ENCODE measurements at regions not wholly inside any gene's neighbourhood (a gene's known extent, or its start where the extent isn't known, plus 50 kb on each side); places are given as distances from the start of the nearest gene placed in this dataset.
"Not testable (repeated sequence)": the region's sequence is repeated elsewhere in the genome, so short reads cannot be mapped to it uniquely, and the experiment has no call there.

DNA sequence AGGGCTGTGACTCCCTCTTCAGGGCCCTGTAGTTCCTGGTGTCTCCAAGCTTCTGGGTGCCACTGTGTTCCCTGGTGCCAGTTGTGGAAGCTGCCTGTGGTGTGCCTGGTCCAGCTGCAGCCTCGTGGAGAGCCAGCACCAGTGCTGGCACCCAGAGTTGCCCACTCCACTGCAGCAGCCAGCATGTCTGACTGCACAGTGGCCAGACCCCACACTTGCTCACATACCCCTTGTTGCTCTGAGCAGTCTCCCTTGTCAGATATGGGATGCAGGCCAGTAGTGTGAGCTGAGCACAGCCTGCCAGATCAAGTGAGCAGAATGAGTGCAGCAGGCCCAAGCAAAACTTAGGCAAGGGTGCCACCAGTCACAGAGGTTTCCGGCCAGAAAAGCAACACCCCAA is 108.6 kb downstream of the ZMAT1 start:
- ATAC-seq: no peak
- no peak for DNase-seq

DNA sequence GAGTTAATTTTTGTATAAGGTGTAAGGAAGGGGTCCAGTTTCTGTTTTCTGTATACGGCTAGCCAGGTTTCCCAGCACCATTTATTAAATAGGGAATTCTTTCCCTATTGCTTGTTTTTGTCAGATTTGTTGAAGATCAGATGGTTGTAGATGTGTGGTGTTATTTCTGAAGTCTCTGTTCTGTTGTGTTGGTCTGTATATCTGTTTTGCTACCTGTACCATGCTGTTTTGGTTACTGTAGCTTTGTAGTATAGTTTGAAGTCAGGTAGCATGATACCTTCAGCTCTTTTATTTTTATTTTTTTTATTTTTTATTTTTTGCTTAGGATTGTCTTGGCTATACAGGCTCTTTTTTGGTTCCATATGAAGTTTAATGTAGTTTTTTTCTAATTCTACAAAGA is 114.1 kb downstream of the ZMAT1 start:
- ATAC-seq, DNase-seq: not testable (repeated sequence)

DNA sequence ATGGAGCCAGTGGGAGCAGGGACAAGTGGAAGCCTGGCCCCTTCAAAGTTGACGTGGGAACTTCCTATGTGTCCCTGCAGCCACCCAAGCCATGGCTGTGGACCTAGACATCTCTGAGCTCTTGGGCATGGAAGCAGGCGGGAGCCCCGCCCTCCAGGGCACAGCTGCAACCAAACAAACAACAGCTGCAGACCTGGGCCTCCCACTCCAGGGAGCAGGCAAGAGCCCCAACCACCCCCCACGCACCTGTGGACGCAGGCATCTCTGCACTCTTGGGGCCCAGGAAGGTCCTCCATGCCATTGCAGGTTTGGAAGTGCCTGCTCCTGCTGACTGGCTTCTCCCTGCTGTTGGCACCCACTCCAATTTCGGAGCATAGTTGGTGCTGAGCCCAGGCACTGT is 118.6 kb downstream of the ZMAT1 start:
- ATAC-seq (no peak), DNase-seq (no peak)

GRCh38 chrX:101803451-101803850 is 128.4 kb downstream of the ZMAT1 start:
- DNase-seq (no peak), ATAC-seq (no peak)

GRCh38 chrX:101799387-101799786 is 132.4 kb downstream of the ZMAT1 start:
- ATAC-seq (peak; percentile 100), DNase-seq (peak; percentile 77)

DNA sequence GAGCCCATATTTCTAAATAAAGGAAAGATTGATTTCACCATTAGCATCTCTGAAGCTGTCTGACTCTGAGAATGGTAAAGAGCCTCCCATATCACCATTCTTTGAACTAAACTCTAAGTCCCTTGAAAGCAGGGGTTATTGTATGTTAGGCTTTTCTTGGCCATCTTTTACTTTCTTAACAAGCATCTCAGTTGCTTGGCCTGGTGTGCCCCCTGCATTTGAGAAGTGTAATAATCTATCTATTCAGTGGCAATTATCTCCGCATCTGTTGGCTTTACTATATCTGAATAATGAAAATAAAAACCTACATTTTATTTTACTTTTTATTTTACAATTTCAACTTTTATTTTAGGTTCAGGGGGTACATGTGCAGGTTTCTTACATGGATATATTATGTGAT is 128.3 kb upstream of the ARMCX2 start:
- ATAC-seq: no peak

DNA sequence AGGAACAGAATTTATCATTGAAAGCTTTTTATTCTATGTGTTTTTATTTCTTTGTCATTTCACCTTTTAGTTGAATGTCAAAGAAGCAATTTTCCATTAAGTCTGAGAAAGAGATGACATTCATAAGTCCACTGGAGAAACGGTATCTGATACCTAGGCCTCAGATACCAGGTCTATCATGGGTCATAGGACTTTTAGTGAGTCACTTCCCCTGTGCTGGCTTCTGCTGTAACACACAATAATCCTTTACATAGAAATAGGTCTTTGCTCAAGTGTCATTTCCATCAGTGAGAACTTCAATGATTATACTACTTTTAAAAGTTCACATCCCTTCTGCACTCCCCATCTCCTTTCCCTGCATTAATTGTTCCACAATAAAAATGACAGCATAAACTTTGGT is 125.5 kb upstream of the ARMCX2 start:
- DNase-seq (no peak), ATAC-seq (no peak)

More for the DNA sequence above, 128.3 kb upstream of the ARMCX2 start:
- no peak for DNase-seq

GRCh38 chrX:101780421-101780820 is 120.8 kb upstream of the ARMCX2 start:
- not testable (repeated sequence) for ATAC-seq, DNase-seq

DNA sequence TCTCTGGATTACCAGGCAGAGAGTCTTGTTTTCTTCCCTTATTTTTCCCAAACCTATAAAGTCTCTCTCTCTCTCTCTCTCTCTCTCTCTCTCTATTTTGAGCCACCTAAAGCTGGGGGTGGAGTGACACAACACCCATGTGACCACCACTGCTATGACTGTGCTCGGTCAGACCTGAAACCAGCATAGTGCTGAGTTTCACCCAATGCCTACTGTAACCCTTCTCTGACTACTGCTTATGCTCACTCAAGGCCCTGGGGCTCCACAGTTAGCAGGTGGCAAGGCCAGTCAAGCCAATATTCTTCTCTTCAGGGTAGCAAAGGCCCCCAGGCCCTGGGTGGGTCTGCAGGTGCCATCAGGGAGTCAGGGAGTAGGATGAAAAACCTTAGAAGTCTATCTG is 114.7 kb upstream of the ARMCX2 start:
- DNase-seq (no peak), ATAC-seq (no peak)

DNA sequence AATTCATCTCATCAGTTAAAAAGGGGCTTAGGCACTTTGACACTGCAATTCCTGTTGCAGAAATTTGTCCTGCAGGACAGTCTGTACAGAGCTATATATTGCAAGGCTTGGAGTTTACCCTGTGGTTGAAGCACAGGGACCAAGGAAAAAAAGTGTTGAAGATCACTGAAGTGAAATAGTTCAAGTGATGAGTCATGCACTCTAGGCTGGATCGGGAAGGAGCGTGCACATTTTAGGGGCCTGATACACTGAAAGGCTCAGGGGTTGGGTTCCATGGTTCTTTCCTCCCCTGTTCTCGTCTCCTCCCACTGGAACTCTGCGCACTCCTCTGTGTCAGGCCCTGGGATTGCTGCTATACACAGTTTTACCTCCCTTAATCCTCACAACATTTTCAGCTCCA is 104.9 kb upstream of the ARMCX2 start:
- no peak for ATAC-seq
- no peak for DNase-seq

- peak; percentile 32 for ATAC-seq
These were observed 99.3 kb upstream of the ARMCX2 start for GRCh38 chrX:101759000-101759399.

DNA sequence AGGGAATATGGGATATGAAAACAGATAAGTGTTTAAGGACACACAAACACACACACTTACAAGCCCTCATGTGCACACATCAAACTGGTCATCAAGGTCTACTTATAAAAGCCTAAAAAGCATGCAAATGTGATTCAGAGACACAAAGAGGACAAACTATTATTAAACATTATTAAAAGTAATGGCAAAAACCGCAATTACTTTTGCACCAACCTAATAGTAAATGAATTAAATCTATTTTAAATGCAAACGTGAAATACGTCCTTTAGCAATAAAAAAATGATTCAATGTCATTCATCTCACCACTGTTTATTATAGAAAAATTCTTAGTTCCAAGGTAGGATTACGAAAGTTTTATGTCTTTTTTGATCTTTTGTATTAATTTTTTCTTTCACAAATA is 91.1 kb upstream of the ARMCX2 start:
- no peak for ATAC-seq
- no peak for DNase-seq

More at GRCh38 chrX:101759000-101759399, 99.3 kb upstream of the ARMCX2 start:
- DNase-seq: peak; percentile 19

DNA sequence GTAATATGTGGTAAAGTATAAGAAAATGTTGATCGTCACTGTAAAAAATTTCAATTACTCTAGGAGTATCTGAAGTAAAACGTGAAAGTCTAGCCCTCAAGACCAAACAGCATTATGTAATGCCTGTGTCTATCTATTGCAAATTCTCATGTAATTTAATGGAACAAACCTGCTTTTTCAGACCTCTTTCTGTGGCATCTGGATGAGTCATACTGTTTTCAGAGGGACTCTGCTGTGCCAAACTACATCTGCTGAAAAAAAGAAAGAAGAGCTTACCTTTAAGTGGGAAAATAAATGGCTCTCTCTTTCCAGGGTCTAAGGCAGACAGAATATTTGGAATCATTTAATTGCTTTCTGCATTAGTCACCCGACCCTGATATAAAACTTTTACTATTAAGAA is 89.8 kb upstream of the ARMCX2 start:
- DNase-seq (no peak), ATAC-seq (no peak)

DNA sequence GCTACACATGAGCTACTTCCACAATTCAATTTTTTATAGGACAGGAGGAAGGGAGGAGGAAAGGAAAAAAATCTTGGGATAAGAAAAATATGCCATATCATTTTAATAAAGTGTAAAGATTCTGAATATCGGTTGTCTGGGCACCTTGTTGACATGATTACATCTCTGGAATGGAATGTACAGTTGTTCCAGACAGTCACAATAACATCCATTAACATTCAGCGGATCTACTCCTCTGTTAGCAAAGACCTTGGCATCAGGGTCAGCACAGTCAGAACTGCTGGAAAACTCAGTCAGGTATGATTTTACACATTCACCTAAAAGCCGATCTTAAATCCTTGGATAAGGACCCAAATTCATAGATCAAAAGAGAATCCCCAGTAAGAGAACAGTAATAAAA is 85.4 kb upstream of the ARMCX2 start:
- ATAC-seq: no peak
- DNase-seq: no peak

GRCh38 chrX:101744085-101744484 is 84.4 kb upstream of the ARMCX2 start:
- DNase-seq (no peak), ATAC-seq (no peak)

GRCh38 chrX:101740642-101741041 is 81.0 kb upstream of the ARMCX2 start:
- DNase-seq (no peak), ATAC-seq (no peak)

- ATAC-seq, DNase-seq: not testable (repeated sequence)
These were observed 79.2 kb upstream of the ARMCX2 start for GRCh38 chrX:101738867-101739266.

DNA sequence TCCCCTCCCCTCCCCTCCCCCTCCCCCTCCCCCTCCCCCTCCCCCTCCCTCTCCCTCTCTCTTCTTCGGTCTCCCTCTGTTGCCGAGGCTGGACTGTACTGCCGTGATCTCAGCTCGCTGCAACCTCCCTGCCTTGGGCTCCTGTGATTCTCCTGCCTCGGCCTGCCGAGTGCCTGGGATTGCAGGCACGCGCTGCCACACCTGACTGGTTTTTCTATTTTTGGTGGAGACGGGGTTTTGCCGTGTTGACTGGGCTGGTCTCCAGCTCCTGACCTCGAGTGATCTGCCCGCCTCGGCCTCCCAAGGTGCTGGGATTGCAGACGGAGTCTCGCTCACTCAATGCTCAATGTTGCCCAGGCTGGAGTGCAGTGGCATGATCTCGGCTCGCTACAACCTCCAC is 78.8 kb upstream of the ARMCX2 start:
- DNase-seq, ATAC-seq: not testable (repeated sequence)

- DNase-seq (no peak), ATAC-seq (no peak)
These were observed 77.0 kb upstream of the ARMCX2 start for GRCh38 chrX:101736651-101737050.

DNA sequence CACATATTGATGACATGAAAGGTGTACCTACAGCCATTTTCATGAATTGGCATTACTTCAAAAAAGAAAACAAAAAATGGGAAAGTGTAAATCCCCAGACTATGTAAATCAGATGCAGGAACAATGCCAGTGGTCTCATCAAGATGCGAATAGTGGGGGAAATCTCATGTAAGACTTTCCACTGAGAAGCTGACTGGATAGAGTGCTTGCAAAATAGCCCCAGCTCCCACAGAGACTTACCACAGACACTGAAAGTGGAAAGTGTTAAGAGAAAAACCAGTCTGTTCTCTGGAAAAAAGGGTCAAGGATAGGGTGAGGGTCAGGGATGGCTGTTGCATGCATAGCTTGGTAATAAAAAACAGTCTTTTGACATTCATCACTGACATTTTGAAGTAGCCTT is 73.2 kb upstream of the ARMCX2 start:
- DNase-seq (no peak), ATAC-seq (peak; percentile 46)

GRCh38 chrX:101729986-101730385 is 70.3 kb upstream of the ARMCX2 start:
- ATAC-seq: no peak
- DNase-seq: no peak

Data from stimulated activated naive CD8-positive, alpha-beta T cell treated with anti-CD3 and anti-CD28 coated beads, Interleukin-15, Interleukin-2, amounts not matched to agents 100 U/mL and 50 U/mL, for 24 hours (primary cell).